Mesodermal cell (in vitro differentiated cells): ENCODE measurements at regions not wholly inside any gene's neighbourhood (a gene's known extent, or its start where the extent isn't known, plus 50 kb on each side); places are given as distances from the start of the nearest gene placed in this dataset.
"Not testable (repeated sequence)": the region's sequence is repeated elsewhere in the genome, so short reads cannot be mapped to it uniquely, and the experiment has no call there.

Experiments
- H3K27ac ChIP-seq: 2 replicates; pipeline ENCODE4 v1.7.0; 2013; ENCODE audit warnings: mild to moderate bottlenecking, low read depth, low read length, moderate library complexity; ENCODE audit not compliant: severe bottlenecking
- H3K36me3 ChIP-seq: 2 replicates; pipeline ENCODE4 v1.7.1; 2013; ENCODE audit warnings: mild to moderate bottlenecking, low read length, moderate library complexity; ENCODE audit not compliant: control insufficient read depth, insufficient read depth
- H3K4me1 ChIP-seq: one replicate; pipeline ENCODE4 v1.7.1; 2013; ENCODE audit warnings: mild to moderate bottlenecking, low read length; ENCODE audit not compliant: insufficient read depth, control insufficient read depth, poor library complexity, severe bottlenecking
- H3K4me3 ChIP-seq: 2 replicates; pipeline ENCODE4 v1.7.0; 2013; ENCODE audit warnings: low read length, control low read depth, mild to moderate bottlenecking; ENCODE audit not compliant: insufficient read depth, poor library complexity, severe bottlenecking; ENCODE audit errors: extremely low read depth
- H3K9me3 ChIP-seq: 2 replicates; pipeline ENCODE4 v1.7.1; 2013; ENCODE audit warnings: mild to moderate bottlenecking, low read length, moderate library complexity; ENCODE audit not compliant: control insufficient read depth
- whole genome bisulfite sequencing, 2 experiments: methylation state at CpG; one replicate each; pipeline ENCODE4 v1.1.5; 2013; ENCODE audit warnings: missing lambda C conversion rate in 2 of 2; ENCODE audit not compliant: insufficient coverage in 2 of 2; 5-methylcytosine and 5-hydroxymethylcytosine counted together

DNA sequence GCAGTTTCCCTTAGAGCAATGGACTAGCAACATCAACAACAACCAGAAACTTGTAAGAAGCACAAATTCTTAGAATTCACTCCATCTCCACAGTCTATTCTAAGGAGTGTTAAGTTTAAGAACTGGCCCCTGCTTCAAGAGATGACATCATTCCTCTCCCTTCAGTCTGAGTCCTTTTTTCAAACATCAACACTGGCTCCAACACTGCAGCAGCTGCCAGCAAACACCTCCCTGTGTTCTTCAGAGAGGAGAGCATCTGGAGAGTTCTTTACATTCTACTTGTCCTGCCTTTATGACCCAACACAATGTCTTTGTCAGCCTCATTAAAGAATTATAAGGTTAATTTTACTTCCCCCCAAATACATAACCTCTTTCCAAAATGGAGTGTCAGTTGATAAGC, 122.3 kb downstream of the HNMT start:
- Histone ChIP-seq H3K27ac (no peak overlapping the region), H3K4me3 (no peak overlapping the region), H3K4me1 (peaks cover 9% of the 10 kb centered on the region), H3K9me3 (no peaks in the 10 kb centered on the region), H3K36me3 (no peaks in the 10 kb centered on the region)

DNA sequence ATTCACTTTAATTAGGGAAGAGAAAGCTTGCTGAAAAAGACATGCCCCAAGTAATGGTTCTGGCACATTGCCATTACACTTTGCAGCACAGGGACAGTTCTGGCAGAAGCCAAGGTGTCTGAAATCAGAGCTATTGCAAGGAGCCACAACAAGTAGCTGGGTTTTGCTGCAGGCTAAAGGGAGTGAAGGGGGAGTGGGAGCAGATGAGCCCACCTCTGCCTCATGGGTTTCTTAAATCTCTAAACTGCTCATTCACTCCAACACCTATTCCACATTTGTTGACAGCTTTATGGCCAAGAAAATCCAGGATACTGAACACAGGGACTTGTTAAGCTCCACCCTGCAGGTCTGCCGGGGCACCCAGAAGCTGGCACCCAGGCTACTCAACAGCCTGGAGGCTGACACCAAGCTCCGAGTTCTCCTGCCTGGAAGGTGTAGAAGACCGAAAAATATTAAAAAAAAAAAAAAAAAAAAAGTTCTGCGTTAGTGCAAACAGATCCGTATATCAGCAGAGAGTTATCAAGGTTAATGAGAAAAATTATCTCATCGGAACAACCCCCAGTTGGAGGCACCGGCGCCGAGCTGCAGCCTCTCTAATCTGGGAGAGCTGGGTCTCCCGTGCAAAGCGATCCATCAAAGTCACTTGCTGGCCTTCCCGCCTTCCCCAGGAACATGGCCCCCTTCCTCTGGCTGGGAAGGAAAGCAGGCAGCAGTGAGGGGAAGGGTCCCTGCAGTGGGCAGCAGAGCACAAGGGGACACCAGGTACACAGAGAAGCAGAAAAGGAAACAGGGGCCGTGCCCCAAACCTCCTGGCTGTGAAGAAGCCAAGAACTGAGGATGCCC, 123.7 kb downstream of the HNMT start:
- H3K4me3 ChIP-seq, result no peak overlapping the region
- whole genome bisulfite sequencing, 2 experiments, result 81 to 89% methylated on average over 4 to 6 of the region's 13 CpGs
- no peaks in the 10 kb centered on the region for H3K9me3 ChIP-seq
- H3K4me1 ChIP-seq, result peaks cover 9% of the 10 kb centered on the region
- H3K36me3 ChIP-seq, result no peaks in the 10 kb centered on the region
- H3K27ac ChIP-seq, result no peak overlapping the region

DNA sequence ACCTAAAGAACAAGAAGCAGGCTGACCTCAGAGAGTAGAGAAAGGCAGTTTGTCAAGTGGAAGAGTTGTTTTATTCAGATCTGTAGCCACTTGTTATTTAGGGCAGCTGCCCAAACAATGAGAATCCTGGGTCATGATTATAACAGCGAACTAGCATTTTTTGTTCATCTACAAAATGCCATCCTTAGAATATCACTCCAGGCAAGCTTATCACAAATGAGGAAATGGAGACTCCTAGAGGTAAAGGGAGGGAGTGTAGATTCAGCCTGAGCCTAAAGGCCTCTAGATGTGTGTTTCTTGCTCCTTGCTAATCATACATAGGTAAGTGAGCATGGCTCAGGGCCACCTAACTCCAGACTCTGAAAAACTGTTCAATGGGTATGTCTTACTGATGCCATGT, 126.1 kb downstream of the HNMT start:
- no CpG with 5 or more reads among the region's 1 CpG for WGBS, 2 experiments
- no peak overlapping the region for H3K27ac ChIP-seq
- no peaks in the 10 kb centered on the region for H3K9me3 ChIP-seq
- H3K4me1 ChIP-seq, result peaks cover 13% of the 10 kb centered on the region
- no peak overlapping the region for H3K4me3 ChIP-seq
- no peaks in the 10 kb centered on the region for H3K36me3 ChIP-seq

DNA sequence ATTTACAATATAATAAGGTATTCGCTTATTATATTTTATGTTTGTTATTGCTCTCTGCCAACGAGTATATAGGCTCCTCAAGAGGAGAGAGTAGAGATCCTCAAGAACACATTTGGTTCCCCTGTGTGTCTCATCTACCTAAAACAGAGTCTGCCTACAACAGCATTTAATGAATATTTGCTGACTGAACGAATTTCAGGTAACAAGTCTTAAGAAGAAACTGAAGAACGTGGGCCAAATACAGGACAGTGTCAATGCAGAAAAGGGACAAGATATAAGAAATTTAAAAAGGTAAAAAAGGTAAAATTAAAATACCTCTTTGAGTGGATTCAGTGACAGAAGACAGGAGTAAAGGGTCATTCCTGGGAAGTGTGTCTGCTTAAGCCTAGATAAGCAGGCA, 129.2 kb downstream of the HNMT start:
- Histone ChIP-seq H3K4me3 (no peak overlapping the region), H3K36me3 (no peaks in the 10 kb centered on the region), H3K9me3 (no peaks in the 10 kb centered on the region), H3K27ac (no peak overlapping the region), H3K4me1 (peaks cover 4% of the 10 kb centered on the region)
- 94 to 100% methylated on average over 2 of the region's 4 CpGs for WGBS, 2 experiments

DNA sequence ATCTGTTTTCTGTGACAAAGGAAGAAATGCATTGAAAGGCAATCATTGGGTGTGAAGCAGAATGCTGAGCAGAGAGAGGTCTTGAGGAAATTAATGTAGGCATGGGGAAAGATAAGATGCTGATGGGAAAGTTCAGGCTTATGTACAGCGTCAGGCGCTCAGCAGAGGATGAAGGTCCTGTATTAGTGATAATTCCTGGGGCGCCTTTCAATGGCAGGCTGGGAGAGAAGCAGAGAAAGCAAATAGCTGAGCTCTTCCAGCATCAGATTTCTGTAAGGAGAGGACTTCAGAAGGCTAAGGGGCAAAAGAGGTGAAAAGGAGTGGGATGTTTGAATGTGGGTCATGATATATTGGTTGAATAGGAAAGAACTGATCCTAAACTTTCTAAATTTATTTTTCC, 129.8 kb downstream of the HNMT start:
- Histone ChIP-seq H3K9me3 (no peaks in the 10 kb centered on the region), H3K4me1 (peaks cover 4% of the 10 kb centered on the region), H3K27ac (peak overlapping the region; percentile 13), H3K4me3 (no peak overlapping the region), H3K36me3 (no peaks in the 10 kb centered on the region)
- WGBS, 2 experiments, result 45 to 46% methylated on average over 3 of the region's 3 CpGs

DNA sequence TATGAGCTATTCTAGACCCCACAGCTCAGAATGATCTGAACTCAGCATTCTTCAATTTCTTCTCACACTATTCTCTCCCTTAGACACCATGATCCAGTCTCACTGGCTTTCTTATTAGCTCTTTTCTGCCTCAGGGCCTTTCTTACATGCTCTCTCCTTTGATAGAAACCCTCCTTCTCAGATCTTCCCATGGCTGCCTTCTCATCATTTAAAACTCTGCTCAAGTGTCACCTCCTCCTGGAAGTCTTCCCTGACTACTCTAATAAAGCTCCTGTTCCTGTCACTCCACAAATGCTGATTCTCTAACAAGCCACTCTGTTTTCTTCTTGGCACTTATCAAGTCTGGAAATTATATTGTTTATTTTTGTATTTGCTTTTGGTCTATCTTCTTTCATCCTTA, 131.1 kb downstream of the HNMT start:
- Histone ChIP-seq H3K4me3 (no peak overlapping the region), H3K36me3 (no peaks in the 10 kb centered on the region), H3K4me1 (peaks cover 4% of the 10 kb centered on the region), H3K9me3 (no peaks in the 10 kb centered on the region), H3K27ac (no peak overlapping the region)

DNA sequence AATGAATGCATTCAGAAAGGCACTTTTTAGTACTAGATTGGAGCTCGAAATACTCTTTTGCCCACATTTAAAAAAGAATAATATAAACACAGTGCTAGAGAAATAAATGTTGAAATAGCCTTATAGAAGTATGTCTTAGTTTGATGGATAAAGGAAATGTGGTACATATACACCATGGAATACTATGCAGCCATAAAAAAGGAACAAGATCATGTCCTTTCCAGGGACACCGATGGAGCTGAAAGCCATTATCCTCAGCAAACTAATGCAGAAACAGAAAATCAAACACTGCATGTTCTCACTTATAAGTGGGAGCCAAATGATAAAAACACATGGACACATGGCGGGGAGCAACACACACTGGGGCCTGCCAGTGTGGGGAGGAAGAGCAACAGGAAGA, 135.0 kb downstream of the HNMT start:
- H3K27ac ChIP-seq, H3K4me1 ChIP-seq, H3K36me3 ChIP-seq, H3K4me3 ChIP-seq, H3K9me3 ChIP-seq: not testable (repeated sequence)
- 83 to 100% methylated on average over 1 to 2 of the region's 3 CpGs for WGBS, 2 experiments

DNA sequence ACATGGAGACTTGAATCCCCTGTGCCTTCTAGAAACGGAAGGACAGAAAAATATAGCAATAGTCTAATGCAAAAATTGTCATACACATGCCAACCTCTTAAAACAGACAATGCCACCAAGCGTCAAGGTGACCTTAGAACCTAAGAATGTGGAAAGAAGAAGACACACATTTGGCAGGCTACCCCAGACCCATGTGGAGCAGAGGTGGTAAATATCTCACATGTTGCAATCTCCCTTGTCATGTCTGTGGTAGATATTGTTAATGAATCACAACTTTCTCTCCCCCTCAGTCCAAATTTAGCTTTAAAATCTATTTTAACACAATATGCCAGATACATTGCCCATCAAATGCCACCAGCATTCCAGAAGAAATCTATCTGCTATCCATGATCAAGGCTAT, 137.4 kb downstream of the HNMT start:
- Histone ChIP-seq H3K9me3 (peaks cover 6% of the 10 kb centered on the region), H3K4me1 (peaks cover 8% of the 10 kb centered on the region), H3K36me3 (no peaks in the 10 kb centered on the region), H3K27ac (no peak overlapping the region), H3K4me3 (no peak overlapping the region)
- WGBS, 2 experiments, result no CpG with 5 or more reads among the region's 2 CpGs

DNA sequence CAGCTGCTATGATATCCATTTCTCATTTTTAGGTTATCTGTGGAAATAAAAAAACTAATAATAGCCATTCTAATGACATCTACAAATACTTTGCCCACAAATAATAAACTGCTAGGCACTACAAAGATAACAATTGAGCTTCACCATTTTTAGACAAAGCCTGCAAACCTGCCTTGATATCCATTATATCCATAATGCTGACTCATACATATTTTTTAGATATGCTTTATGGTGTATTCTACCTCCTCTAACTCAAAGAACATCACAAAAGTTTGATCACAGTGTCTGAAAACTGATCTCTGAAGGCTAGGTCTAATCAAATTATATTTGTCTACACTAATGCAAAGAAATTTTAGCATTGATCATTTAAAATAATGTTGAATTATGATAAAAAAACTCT, 138.4 kb downstream of the HNMT start:
- Histone ChIP-seq H3K4me1 (peaks cover 17% of the 10 kb centered on the region), H3K9me3 (peaks cover 6% of the 10 kb centered on the region), H3K36me3 (no peaks in the 10 kb centered on the region), H3K4me3 (no peak overlapping the region), H3K27ac (no peak overlapping the region)

DNA sequence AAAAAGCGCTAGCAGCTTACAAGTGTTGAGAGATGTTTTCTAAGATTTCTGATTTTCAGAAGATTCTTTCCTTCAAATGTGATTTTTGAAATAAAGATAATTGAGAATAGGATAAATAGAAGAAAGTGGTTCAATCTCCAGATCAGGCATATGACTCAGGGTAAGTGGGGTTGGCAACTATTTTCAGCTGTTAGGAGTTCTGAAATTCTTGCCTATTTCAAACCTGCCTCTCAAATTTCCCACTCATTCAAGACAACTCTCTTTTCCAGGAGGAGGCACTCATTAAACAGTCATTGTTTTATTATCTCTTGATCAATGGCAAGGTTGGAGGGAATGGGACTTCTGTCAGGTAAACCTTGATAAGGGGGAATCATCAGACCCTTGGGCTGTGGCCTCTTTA, 138.9 kb downstream of the HNMT start:
- no peak overlapping the region for H3K4me3 ChIP-seq
- H3K9me3 ChIP-seq, result peaks cover 6% of the 10 kb centered on the region
- WGBS, 2 experiments, result 100% methylated on average over 1 of the region's 1 CpG; no CpG with 5 or more reads in 1 of the 2 experiments
- H3K27ac ChIP-seq, result no peak overlapping the region
- H3K4me1 ChIP-seq, result peaks cover 19% of the 10 kb centered on the region
- no peaks in the 10 kb centered on the region for H3K36me3 ChIP-seq

DNA sequence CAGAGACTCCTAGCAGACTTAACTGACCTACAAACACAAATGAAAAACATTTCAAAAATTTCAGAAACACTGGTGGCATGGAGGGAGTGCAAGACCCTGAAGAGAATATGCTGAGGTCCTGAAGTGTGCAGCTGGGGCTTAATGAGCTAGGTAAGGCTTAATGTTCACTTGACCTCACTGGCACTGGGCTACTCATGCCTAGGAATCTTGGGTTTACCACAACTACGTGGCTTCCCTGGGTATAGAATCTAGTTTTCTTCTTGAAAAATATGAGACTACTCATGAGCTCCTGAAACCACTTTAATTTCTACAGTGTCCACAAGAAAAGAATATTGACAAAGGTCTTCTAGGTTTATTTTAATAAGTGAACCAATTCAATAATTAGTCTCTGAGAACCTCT, 139.8 kb downstream of the HNMT start:
- H3K4me3 ChIP-seq, result no peak overlapping the region
- no peaks in the 10 kb centered on the region for H3K36me3 ChIP-seq
- H3K27ac ChIP-seq, result no peak overlapping the region
- peaks cover 6% of the 10 kb centered on the region for H3K9me3 ChIP-seq
- peaks cover 19% of the 10 kb centered on the region for H3K4me1 ChIP-seq
- no CpG with 5 or more reads among the region's 1 CpG for WGBS, 2 experiments
